HG03342 (cell line): ENCODE measurements at regions not wholly inside any gene's neighbourhood (a gene's known extent, or its start where the extent isn't known, plus 50 kb on each side); places are given as distances from the start of the nearest gene placed in this dataset.

Experiments
- ATAC-seq: cut with Tn5 transposase; IDR thresholded peaks from one replicate; pipeline ENCODE4 v1.9.1; 2021; ENCODE audit warnings: mild to moderate bottlenecking, moderate library complexity; ENCODE audit not compliant: unreplicated experiment

GRCh38 chr20:19073584-19074218 lies 138.7 kb upstream of the SLC24A3 start:
- ATAC-seq = no peak

GRCh38 chr20:19074356-19074755 lies 138.1 kb upstream of the SLC24A3 start:
- ATAC-seq = no peak

GRCh38 chr20:19074828-19075516 lies 137.5 kb upstream of the SLC24A3 start:
- ATAC-seq = no peak

GRCh38 chr20:19077370-19078220 lies 134.8 kb upstream of the SLC24A3 start:
- ATAC-seq = no peak

- no peak for ATAC-seq
These were observed 133.7 kb upstream of the SLC24A3 start for GRCh38 chr20:19078448-19079373.

GRCh38 chr20:19079536-19080299 lies 132.7 kb upstream of the SLC24A3 start:
- ATAC-seq = no peak

GRCh38 chr20:19081937-19082336 lies 130.5 kb upstream of the SLC24A3 start:
- ATAC-seq = no peak

GRCh38 chr20:19083136-19083621 lies 129.3 kb upstream of the SLC24A3 start:
- ATAC-seq = no peak

GRCh38 chr20:19090332-19090731 lies 122.1 kb upstream of the SLC24A3 start:
- no peak for ATAC-seq

GRCh38 chr20:19094959-19095541 lies 117.4 kb upstream of the SLC24A3 start:
- no peak for ATAC-seq

- ATAC-seq = no peak
These were observed 116.7 kb upstream of the SLC24A3 start for GRCh38 chr20:19095762-19096161.

GRCh38 chr20:19096843-19097242 lies 115.6 kb upstream of the SLC24A3 start:
- no peak for ATAC-seq

- no peak for ATAC-seq
These were observed 114.3 kb upstream of the SLC24A3 start for GRCh38 chr20:19098117-19098516.

GRCh38 chr20:19098806-19099578 lies 113.5 kb upstream of the SLC24A3 start:
- no peak for ATAC-seq

GRCh38 chr20:19099596-19100545 lies 112.6 kb upstream of the SLC24A3 start:
- ATAC-seq = no peak

GRCh38 chr20:19100975-19101374 lies 111.5 kb upstream of the SLC24A3 start:
- no peak for ATAC-seq

GRCh38 chr20:19104186-19104585 lies 108.3 kb upstream of the SLC24A3 start:
- ATAC-seq = no peak

GRCh38 chr20:19108155-19108554 lies 104.3 kb upstream of the SLC24A3 start:
- ATAC-seq = no peak
